Activated CD4-positive, alpha-beta T cell treated with anti-CD3 and anti-CD28 coated beads, Interleukin-2, amount 50 U/mL, for 16 hours (primary cell): ENCODE measurements at regions not wholly inside any gene's neighbourhood (a gene's known extent, or its start where the extent isn't known, plus 50 kb on each side); places are given as distances from the start of the nearest gene placed in this dataset.

Source experiments
- DNase-seq: peaks from one replicate; pipeline ENCODE4 v3.0.0-alpha.2; 2020

DNA sequence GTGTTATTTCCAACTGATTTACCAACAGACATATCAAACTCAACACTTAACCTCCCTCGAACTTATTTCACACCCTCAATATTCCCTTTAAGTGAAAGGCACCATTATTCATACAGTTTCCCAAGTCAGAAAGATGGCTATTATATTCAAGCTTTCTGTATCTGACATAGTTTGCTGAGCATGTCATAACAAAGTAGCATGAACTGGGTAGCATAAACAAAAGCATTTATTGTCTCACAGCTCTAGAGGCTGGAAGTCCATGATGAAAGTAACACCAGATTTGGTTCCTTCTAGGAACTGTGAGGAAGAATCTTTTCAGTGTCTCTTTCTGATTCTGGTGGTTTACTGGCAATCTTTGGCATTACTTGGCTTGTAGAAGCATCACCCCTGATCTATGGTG, 1388.6 kb downstream of the TECRL start:
- no peak for DNase-seq

DNA sequence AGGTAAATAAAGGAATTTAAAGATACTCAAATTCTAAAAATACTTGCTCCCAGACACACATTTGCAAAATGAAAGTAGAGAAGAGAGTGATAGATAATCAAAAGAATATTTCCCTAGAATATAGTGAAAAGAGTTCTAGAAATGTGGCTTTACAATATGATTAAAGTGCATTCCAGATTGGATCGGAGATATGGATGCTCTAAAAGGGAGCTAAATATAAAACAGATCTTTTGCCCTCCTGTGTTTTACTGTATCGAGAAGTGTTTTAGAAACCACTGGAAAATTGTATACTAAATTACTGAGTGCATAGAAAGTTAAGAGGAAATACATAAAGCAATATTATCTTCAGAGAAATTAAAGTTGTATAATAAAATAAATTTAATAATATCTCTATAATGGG, 1392.0 kb downstream of the TECRL start:
- DNase-seq = no peak

DNA sequence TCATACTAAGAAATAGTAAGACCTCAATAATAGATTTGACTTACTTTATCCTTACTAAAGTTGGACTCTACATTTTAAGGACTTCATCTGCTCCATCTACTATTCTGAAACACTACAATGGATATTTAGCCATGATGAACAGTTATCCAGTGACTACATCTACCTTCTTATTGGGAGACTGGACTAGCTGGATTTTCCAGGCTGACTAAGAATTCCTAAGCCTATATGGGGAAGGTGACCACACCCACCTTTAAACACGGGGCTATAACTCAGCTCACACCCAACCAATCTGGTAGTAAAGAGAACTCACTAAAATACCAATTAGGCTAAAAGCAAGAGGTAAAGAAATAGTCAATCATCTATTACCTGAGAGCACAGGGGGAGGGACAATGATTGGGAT, 1438.4 kb downstream of the TECRL start:
- no peak for DNase-seq

DNA sequence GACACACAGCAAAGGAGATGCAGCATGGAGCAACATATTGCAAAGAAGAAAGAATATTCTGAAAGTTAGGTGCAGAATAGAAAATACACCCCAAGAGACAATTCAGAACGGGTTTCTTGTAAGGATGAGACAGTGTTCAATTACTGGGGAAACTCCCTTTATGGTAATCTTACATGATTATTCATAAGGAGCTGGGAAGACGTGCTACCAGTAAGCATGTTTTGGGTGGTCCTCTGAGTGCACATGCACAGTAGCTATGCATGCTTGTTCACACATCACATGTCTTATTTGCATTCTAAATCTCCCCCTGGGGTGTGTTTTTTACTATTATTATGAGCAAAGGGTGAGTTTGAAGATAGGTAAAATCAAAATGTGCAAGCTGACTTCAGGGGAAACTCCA, 1448.8 kb downstream of the TECRL start:
- DNase-seq = no peak

DNA sequence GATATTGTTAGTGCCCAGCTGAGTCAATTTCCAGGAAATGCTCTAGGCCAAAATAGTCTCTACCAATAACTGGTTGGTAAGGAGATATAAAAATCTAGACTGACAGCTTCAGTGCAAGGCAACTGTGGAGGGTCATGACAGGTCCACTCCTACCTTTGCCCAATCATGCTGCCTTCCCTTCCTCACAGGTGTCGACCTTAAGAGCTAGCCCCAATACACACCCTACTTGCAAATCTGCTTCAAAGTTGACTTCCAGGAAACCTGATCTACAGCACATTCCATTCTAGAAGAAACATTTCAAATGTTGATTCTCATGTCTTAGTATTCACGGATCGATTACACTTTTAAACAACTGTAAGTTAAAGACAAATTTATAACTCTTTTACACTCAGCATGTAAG, 1455.5 kb downstream of the TECRL start:
- DNase-seq = no peak

DNA sequence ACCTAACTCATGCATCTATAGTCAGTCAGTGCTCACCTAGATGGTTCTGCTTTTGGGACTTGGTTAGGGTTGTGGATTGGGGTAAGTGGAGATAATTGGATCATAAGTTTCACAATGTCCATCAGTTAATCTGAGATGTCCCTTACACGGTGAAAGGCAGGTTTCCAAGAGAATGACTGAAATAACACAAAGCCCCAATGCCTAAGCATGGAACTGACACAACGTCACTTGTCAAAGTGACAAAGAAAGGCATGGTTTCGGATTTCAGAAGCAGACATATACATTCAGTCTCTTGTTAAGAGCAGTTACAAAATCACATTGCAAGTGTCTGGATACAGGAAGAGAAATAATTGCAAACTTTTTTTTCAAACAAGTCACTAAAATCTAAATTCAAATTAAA, 1456.9 kb downstream of the TECRL start:
- no peak for DNase-seq

DNA sequence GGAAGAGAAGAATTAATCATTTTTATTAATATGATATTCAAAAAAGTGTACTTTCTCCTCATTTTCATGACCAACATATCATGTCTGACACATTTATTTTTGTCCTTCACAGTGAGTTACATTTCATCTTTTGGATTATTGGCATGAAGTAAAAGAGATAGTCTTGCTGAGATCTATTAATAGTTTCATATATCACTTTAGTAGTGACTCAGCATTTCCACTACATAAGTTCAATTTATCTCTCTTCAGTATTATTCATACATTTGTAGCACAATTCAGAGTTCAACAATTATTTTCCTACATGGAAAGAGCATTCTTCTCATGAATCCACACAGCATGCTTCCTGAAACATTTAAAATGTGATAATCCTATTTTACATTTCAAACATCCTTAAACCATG, 1461.1 kb downstream of the TECRL start:
- DNase-seq = no peak

DNA sequence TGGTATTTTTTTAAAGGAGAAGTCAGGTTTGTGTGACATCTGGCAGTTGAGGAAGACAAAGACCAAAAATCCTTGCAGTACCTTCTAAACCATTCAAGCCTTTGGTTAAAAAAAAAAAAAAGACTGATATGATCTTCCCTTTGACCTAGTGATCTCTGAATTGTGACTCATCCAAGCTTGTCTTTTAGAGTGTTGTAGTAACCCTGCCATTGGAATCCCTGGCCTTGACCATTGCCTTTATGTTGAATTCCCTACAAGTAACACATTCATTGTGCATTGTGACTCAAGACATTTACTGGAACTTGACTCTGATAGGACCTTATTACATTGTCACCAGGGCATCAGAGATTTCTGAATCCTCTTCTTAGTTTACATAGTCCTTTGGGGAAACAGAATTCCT, 1469.0 kb downstream of the TECRL start:
- no peak for DNase-seq

DNA sequence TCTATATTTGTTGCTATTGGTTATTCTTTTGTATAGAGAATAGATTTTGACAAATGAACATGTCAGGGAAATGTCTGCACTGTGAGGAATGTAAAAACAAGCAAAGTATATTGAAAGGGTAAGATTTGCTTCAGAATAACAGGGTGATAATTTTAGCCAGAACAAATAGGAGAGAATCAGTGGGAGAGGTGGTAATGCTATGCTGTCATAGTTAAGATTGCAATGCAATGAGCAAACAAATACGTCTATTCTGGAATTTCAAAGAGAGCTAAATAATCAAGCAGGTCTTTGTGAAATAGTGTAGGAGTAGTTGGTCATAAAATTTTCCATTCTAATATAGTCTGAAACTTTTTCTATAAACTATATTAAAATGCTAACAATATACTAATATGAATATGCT, 1478.4 kb downstream of the TECRL start:
- no peak for DNase-seq

DNA sequence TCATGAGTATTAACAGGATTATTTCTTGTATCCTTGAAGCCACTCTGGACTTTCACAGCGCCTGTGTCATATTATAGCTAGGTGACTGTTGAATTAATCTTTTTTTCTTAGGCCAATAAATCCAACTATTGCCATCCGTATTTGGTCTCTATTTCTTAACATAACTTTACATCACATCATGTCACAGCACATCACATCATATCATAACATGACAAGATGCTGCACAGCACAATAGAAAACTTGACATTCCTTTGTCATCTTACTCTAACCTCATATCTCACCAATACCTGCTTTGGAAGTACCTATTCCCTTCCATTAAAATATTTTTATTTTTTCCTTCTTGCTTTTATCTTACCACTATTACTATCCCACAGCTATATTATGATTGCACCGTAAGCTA, 1480.8 kb downstream of the TECRL start:
- DNase-seq = no peak

DNA sequence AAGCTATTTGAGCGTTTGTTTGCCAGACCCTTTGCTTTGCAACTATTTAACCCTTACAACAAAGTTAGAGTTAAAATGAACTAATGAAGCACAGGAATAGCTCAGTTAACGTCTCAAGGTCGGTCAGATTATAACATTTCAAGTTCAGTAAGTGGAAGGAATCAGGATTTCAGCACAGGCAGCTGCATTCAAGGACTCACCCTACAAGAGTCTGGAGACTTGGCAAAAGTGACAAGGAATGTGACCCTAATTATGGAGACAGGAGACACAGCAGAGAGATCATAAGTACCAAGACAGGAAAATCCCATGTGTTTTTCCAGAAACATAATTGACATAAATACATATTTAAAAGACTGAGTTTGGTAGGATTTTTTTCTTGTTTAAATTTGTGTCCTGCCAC, 1481.7 kb downstream of the TECRL start:
- no peak for DNase-seq

DNA sequence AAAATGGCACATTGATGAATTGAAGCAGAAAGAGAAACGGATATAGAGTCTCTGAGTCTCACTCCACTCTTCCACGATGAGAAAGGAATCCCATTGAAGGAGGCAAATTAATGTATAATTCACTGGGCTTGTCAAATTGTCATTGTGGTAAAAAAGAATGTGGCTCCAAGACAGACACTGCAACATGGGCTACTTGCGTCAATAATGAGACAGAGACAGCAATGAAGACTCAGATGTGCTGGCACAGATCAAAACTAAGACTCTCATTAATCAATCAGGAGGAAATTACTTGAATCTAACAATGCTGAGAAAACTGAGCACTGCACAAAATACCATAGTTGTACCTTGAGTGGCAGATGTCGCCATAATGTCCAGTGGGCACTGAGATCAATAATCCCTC, 1485.5 kb downstream of the TECRL start:
- no peak for DNase-seq

DNA sequence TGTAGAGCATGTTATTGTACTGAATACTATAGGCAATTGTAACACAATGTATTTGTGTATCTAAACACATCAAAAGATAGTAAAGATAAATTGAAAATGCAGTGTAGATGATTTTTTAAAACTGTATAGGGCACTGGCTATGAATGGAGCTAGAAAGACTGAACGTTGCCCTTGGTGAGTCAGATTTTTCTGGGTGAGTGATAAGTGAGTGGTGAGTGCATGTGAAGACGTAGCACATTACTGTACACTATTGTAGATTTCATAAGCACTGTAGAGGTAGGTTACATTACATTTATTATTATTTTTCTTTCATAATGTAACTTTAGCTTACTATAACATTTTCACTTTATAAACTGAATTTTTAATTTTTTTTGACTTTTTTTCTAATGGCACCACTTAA, 1491.6 kb downstream of the TECRL start:
- no peak for DNase-seq

DNA sequence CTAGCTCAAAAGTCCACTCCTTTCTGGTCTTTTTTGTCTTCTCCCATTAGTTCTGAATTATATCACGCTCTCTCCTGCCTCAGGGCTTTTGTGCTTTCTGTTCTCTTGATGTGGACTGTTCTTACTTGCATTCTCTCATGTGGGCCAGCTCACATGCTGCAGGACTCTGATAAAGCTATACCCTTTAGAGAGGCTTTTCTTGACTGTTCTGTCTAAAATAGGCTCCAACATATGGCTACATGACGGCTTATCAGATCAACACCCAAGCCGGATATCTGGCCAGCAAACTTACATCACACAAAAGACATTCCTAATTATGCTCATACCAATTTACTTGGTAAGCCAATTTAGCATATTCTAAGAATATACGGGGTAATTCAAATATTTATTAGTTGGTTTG, 1494.5 kb downstream of the TECRL start:
- DNase-seq = no peak

DNA sequence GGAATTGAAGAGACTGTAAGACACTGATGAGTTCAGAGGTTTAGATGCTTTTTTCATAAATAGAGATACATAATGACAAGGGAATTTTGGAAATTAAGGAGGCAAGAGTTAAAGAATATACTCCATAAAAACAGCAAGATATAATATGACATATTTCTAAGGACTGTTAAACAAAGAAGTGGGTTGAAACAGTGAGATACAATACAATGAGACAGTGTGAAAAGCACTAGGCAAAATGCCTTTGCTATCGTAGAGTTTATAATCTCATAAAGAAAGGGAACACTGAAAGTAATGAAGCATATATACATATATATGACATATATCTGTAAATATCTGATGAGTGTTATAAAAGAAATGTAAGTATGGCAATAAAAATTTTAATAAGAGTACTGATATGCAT, 1496.2 kb downstream of the TECRL start:
- no peak for DNase-seq

DNA sequence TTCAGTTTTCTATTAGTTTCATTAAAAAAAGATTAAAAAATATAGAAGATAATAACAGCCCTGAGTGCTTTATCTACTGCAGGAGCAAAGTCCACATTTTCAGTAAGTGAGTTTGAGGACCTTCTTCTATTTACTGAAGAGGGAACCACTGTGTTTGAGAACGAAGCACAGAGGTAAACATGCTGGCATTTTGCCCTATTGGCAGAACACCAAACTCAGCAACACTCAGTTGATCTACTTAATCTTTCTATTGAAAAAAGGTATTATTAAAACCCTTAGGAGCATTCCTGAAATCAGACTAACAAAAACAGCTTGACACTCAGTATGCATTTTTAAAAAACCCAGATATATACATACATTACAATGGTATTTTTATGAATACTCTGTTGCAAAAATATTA, 1496.7 kb downstream of the TECRL start:
- DNase-seq = no peak

DNA sequence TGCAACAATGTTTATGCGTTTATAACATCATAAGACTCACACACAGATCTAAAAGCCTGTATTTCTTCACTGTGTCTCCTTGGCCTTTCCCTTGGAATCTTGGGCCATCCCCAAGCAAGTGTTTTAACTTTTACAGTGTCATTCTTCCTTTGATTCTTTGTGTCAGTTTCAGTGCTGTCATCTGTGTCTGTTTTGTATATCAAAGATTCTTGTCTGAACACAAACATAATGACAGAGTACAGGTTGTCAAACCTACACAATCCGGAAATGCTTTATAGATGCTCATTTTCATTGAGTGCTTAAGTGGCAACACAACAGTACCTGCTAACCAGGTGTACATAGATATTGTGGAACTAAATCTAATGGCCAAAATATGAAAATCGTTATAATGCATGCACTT, 1500.0 kb downstream of the TECRL start:
- DNase-seq = no peak

DNA sequence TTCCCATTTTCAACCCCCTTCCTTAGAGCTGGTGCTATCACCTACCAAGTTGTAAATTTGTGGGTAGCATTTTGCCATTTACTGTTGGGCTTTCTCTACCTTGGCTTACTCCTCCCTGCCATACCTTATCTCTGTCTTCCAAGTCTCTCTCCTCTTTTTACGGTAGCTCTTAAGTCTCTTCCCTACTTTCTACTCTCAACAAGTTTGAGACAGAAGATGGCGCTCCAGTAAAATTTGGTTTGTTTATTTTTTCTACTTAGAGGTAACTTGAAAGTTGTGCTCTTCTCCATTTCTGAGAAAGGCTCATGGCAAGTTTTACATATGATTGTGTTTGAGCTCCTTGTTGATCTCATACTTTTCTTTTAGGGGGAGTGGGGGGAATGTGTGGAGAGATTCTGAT, 1508.1 kb downstream of the TECRL start:
- DNase-seq = no peak

DNA sequence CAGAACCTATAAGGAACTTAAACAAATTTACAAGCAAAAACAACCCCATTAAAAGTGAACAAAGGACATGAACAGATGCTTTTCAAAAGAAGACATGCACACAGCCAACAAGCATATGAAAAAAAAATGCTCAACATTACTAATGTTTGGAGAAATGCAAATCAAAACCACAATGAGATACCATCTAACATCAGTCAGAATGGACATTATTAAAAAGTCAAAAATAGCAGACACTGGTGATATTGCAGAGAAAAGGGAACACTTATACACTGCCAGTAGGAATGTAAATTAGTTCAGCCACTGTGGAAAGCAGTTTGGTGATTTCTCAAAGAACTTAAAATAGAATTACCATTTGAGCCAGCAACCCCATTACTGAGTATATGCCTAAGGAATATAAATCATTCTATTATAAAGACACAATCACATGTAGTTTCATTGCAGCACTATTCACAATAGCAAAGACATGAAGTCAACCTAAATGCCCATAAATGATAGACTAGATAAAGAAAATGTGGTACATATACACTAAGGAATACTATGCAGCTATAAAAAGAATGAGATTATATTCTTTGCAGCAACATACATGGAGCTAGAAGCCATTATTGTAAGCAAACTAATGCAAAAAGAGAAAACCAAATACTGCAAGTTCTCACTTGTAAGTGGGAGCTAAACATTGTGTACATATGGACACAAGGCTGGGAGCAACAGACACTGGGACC, 1509.4 kb downstream of the TECRL start:
- DNase-seq = no peak

DNA sequence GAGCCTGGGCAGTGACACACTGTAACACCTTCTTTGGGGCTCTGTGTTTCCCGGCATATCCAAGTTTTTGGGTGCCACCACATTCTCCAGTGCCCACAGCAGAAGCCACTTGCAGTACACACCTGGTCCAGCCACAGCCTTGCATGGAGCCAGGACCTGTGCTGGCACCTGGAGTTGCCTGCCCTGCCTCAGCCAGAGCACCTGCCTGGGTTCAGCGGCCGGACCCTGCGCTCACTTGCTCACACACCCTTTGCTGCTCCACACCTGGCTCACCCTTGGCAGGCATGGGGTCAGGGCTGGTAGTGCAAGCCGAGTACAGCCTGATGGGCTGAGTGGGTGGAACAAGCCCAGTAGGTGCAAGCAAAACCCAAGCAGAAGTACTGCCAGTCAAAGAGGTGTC, 1511.1 kb downstream of the TECRL start:
- DNase-seq = no peak

DNA sequence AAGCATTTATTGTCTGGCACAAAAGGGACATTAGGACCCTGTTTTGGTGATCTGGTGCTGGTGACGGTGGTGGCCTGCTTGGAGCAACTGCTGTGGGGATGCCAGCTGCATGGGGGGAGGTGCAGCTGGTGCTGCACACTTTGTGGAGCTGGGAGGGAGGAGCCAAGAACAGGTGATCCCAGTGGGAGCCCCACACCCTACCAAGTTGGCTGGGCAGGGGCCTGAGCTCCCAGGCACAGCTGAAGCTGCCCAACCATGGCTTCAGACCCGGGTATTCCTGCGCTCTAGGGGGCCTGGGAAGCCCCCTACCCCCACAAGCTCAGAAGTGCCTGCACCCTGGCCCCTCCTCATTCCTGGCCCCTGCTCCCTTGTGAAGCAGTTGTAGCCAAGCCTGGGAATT, 1512.5 kb downstream of the TECRL start:
- DNase-seq = no peak

DNA sequence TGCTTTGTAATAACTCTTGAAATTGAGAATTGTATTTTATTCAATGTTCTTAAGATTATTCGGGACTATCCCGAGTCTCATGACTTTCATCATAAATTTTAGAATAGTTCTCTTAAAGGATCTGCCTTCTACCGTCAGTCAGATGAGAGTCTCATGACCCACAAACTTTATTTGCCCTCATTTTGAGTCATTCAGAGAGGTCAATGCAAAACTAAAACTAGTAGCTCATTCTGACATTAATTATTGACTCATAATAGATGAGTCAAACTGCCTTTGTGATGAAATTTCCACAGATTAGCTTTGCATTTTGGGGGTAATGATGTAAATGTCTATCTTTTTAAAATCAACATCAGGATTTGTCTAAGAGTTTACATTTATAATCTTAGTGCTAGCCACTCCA, 1527.3 kb downstream of the TECRL start:
- DNase-seq = no peak

DNA sequence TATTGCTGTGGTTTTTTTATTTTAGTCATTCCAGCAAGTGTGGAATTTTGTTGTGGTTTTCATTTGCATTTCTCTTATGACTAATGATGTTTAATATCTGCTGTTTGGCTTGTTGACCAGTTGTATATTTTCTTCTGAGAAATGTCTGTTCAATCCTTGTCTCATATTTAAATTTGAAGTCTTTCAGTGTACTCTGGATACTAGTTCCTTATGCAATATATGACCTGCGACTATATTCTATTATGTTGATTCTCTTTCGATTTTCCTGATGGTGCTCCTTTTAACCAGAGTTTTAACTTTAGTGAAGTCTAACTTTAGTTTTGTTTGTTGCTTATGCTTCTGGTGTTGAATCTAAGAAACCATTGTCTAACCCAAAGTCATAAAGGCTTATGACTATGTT, 1528.0 kb downstream of the TECRL start:
- DNase-seq = no peak

DNA sequence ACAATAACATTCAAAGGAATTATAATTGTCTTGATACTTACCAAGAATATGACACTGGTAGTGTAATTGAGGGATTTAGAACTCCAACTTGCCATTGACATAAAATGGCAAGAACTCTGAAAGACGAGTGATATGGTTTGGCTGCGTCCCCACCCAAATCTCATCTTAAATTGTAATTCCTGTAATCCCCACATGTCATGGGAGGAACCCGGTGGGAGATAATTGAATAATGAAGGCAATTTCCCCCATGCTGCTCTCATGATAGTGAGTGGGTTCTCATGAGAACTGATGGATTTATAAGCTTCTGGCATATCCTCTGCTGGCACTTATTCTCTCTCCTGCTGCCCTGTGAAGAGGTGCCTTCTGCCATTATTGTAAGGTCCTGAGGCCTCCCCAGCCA, 1536.4 kb downstream of the TECRL start:
- no peak for DNase-seq

DNA sequence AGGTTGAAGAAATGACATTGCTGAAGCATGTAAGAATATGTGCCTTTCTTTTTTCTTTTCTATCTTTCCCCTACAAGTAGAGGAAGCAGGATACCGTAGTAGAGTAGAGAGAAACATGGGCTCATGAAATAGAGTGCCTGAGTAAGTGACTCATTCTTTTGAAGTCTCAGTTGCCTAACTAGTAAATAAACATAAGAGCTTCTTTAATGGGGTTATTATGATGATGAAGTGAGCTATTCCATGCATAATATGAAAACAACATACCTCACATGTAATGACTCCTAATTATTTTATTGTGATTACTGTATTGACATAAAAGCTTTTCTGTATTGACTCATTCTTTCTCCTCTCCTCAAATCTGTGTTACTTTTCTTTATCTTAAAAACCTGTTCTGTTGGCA, 1538.2 kb downstream of the TECRL start:
- DNase-seq = no peak

DNA sequence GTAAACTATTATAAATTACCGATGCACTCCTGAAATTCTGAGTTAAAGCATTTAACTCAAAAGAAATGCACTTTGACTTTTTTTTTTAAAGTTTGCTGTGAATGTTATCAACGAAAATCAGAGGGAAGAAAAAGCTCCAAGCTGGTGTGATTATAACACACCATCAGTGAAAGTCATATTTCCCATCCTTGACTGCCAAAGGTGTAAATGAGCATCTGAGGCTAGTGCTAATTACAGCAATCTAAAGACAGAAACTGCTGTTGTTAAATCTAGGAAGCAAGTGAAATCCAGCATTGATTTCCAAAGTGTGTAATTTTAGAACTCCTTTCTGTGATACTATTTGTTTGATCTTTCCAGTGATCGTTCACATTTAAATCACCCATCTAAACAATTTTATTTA, 1538.8 kb downstream of the TECRL start:
- no peak for DNase-seq
